Esophagus muscularis mucosa (tissue), 3 donors: ENCODE measurements at regions not wholly inside any gene's neighbourhood (a gene's known extent, or its start where the extent isn't known, plus 50 kb on each side); places are given as distances from the start of the nearest gene placed in this dataset.

Experiments
- EP300 ChIP-seq: sonication (generic); formaldehyde crosslinking; IDR thresholded peaks from one replicate; pipeline ENCODE4 v1.6.1; 2017; ENCODE audit warnings: antibody characterized with exemption
- TF ChIP-seq, protein P1 (sequence below), 3 experiments: fragments of 200-600 bp in 2 of 3; fragments of 450-650 bp in 1 of 3; sonication (generic) in 2 of 3; IDR thresholded peaks; one replicate each; pipeline ENCODE4 v1.5.1; 2017 to 2019; ENCODE audit warnings: antibody characterized with exemption in 3 of 3, mild to moderate bottlenecking in 2 of 3, moderate library complexity in 1 of 3

- TF ChIP-seq, protein P1, sequence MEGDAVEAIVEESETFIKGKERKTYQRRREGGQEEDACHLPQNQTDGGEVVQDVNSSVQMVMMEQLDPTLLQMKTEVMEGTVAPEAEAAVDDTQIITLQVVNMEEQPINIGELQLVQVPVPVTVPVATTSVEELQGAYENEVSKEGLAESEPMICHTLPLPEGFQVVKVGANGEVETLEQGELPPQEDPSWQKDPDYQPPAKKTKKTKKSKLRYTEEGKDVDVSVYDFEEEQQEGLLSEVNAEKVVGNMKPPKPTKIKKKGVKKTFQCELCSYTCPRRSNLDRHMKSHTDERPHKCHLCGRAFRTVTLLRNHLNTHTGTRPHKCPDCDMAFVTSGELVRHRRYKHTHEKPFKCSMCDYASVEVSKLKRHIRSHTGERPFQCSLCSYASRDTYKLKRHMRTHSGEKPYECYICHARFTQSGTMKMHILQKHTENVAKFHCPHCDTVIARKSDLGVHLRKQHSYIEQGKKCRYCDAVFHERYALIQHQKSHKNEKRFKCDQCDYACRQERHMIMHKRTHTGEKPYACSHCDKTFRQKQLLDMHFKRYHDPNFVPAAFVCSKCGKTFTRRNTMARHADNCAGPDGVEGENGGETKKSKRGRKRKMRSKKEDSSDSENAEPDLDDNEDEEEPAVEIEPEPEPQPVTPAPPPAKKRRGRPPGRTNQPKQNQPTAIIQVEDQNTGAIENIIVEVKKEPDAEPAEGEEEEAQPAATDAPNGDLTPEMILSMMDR (IDR thresholded peaks at IDR 0.05), result no peak
- TF ChIP-seq EP300, result no peak
Observed at GRCh38 chr16:48441106-48441505, 55.9 kb upstream of the SIAH1 start.
